Left ventricle myocardium superior (tissue), 1 donor: ENCODE measurements at regions not wholly inside any gene's neighbourhood (a gene's known extent, or its start where the extent isn't known, plus 50 kb on each side); places are given as distances from the start of the nearest gene placed in this dataset.
A peak's percentile ranks its signal among the peaks of the same experiment; 100 is the strongest.

Experiments used
- ATAC-seq: fragments of 200-7000 bp; cut with Tn5 transposase; one replicate; pipeline ENCODE4 v1.9.1; 2020; ENCODE audit warnings: mild to moderate bottlenecking, moderate library complexity
- DNase-seq: peaks from one replicate; pipeline ENCODE4 v3.0.0-alpha.2; 2020
- intact Hi-C: fragments of 100-400 bp; cut with micrococcal nuclease; formaldehyde crosslinking; loops from one replicate; pipeline ENCODE4 v1.11.0; 2022
- donor health status: DM: no; HTN: yes; CAD: no; lungs with severe emphysema.

GRCh38 chr2:8002765-8003393 is 679.0 kb upstream of the ID2 start:
- DNase-seq, result no peak
- intact Hi-C loops, result loop anchor here (10.0 kb wide), 1 partner anchor 682 kb away; the partner anchor contains the start of gene ID2
- ATAC-seq, result no peak

GRCh38 chr2:8003462-8004075 is 678.3 kb upstream of the ID2 start:
- ATAC-seq (peak; percentile 97), DNase-seq (peak; percentile 79)
- intact Hi-C loops, result loop anchor here (10.0 kb wide), 1 partner anchor 681 kb away; the partner anchor contains the start of gene ID2

GRCh38 chr2:8004250-8004681 is 677.6 kb upstream of the ID2 start:
- intact Hi-C loops, result loop anchor here (10.0 kb wide), 1 partner anchor 681 kb away; the partner anchor contains the start of gene ID2
- no peak for DNase-seq
- peak; percentile 86 for ATAC-seq

- ATAC-seq, result no peak
- intact Hi-C loops, result loop anchor here (10.0 kb wide), 1 partner anchor 679 kb away; the partner anchor contains the start of gene ID2
Measured at GRCh38 chr2:8006181-8006580, 675.7 kb upstream of the ID2 start.

GRCh38 chr2:8006626-8007025 is 675.2 kb upstream of the ID2 start:
- intact Hi-C loops, result loop anchor here (10.0 kb wide), 1 partner anchor 678 kb away; the partner anchor contains the start of gene ID2
- ATAC-seq, result no peak
- DNase-seq, result no peak

More at GRCh38 chr2:8006181-8006580, 675.7 kb upstream of the ID2 start:
- DNase-seq, result no peak

- ATAC-seq (no peak), DNase-seq (no peak)
- intact Hi-C loops, result loop anchor here (10.0 kb wide), 1 partner anchor 676 kb away; the partner anchor contains the start of gene ID2
Measured at GRCh38 chr2:8009010-8009597, 672.8 kb upstream of the ID2 start.

GRCh38 chr2:8015848-8016600 is 665.8 kb upstream of the ID2 start:
- intact Hi-C loops, result no loop called here

GRCh38 chr2:8016688-8017087 is 665.2 kb upstream of the ID2 start:
- intact Hi-C loops, result no loop called here
- ATAC-seq (no peak), DNase-seq (no peak)

More at GRCh38 chr2:8015848-8016600, 665.8 kb upstream of the ID2 start:
- DNase-seq (no peak), ATAC-seq (no peak)

- ATAC-seq, result no peak
- DNase-seq, result no peak
- intact Hi-C loops, result no loop called here
Measured at GRCh38 chr2:8018956-8019355, 662.9 kb upstream of the ID2 start.

GRCh38 chr2:8019934-8020333 is 661.9 kb upstream of the ID2 start:
- intact Hi-C loops, result no loop called here
- ATAC-seq (no peak), DNase-seq (no peak)

- no peak for DNase-seq
- intact Hi-C loops, result no loop called here
Measured at GRCh38 chr2:8021921-8022320, 659.9 kb upstream of the ID2 start.

GRCh38 chr2:8022908-8023640 is 658.8 kb upstream of the ID2 start:
- no peak for DNase-seq

More at GRCh38 chr2:8021921-8022320, 659.9 kb upstream of the ID2 start:
- ATAC-seq, result no peak

GRCh38 chr2:8024506-8024905 is 657.4 kb upstream of the ID2 start:
- intact Hi-C loops, result no loop called here
- no peak for ATAC-seq

More at GRCh38 chr2:8022908-8023640, 658.8 kb upstream of the ID2 start:
- ATAC-seq, result no peak
- intact Hi-C loops, result no loop called here

GRCh38 chr2:8026381-8026780 is 655.5 kb upstream of the ID2 start:
- no peak for DNase-seq
- intact Hi-C loops, result no loop called here
- ATAC-seq, result no peak

More at GRCh38 chr2:8024506-8024905, 657.4 kb upstream of the ID2 start:
- no peak for DNase-seq

GRCh38 chr2:8027387-8027786 is 654.5 kb upstream of the ID2 start:
- DNase-seq (no peak), ATAC-seq (no peak)
- intact Hi-C loops, result no loop called here

- DNase-seq (no peak), ATAC-seq (no peak)
- intact Hi-C loops, result no loop called here
Measured at GRCh38 chr2:8028036-8028435, 653.8 kb upstream of the ID2 start.

- ATAC-seq, result no peak
- intact Hi-C loops, result no loop called here
- DNase-seq, result no peak
Measured at GRCh38 chr2:8028436-8028835, 653.4 kb upstream of the ID2 start.

GRCh38 chr2:8028981-8029380 is 652.9 kb upstream of the ID2 start:
- intact Hi-C loops, result no loop called here
- ATAC-seq (no peak), DNase-seq (no peak)
